Osteocyte (in vitro differentiated cells): ENCODE measurements at regions not wholly inside any gene's neighbourhood (a gene's known extent, or its start where the extent isn't known, plus 50 kb on each side); places are given as distances from the start of the nearest gene placed in this dataset.

Source experiments
- DNase-seq: peaks from one replicate; pipeline ENCODE4 v3.0.0; 2021; ENCODE audit warnings: mixed read lengths; ENCODE audit not compliant: unreplicated experiment; ENCODE audit errors: extremely low spot score
- H3K27ac Mint-ChIP-seq: one replicate; pipeline ENCODE4 v1.8.0; 2021; ENCODE audit warnings: mild to moderate bottlenecking, mixed read lengths; ENCODE audit not compliant: unreplicated experiment
- H3K27me3 Mint-ChIP-seq: one replicate; pipeline ENCODE4 v1.8.0; 2021; ENCODE audit warnings: mixed read lengths; ENCODE audit not compliant: unreplicated experiment
- H3K36me3 Mint-ChIP-seq: one replicate; pipeline ENCODE4 v1.8.0; 2021; ENCODE audit warnings: mixed read lengths; ENCODE audit not compliant: unreplicated experiment
- H3K4me1 Mint-ChIP-seq: one replicate; pipeline ENCODE4 v1.8.0; 2021; ENCODE audit warnings: mixed read lengths; ENCODE audit not compliant: unreplicated experiment
- H3K4me3 Mint-ChIP-seq: one replicate; pipeline ENCODE4 v1.8.0; 2021; ENCODE audit warnings: mild to moderate bottlenecking, moderate library complexity, mixed read lengths; ENCODE audit not compliant: unreplicated experiment
- H3K9me3 Mint-ChIP-seq: one replicate; pipeline ENCODE4 v1.8.0; 2021; ENCODE audit warnings: mixed read lengths; ENCODE audit not compliant: unreplicated experiment
- TF ChIP-seq, protein P1 (sequence below): fragments of 200-600 bp; sonication (generic); IDR thresholded peaks from 2 replicates; pipeline ENCODE4 v1.5.0; 2021; ENCODE audit warnings: antibody characterized with exemption, mild to moderate bottlenecking, moderate library complexity

DNA sequence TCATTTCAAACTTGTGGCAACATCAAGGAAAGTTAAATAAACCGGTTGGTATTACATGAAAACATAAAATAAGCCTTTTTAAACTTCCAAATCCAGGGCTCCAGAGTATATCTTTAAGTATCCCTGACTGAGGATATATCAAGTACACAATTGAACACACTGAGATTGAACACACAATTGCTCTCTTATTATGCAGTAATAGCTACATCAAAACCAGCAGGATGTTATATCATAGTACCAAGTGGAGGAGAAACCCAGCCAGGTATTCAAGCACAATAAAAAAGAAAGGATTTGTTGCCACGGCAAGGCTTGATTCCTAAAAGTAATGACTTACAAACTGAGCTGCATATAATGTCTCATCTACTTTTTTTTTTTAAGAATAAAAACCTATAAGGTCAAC is 605.8 kb downstream of the SPOCK3 start:
- Mint-ChIP-seq H3K4me3 (no peak overlapping the region), H3K9me3 (no peaks in the 10 kb centered on the region)

DNA sequence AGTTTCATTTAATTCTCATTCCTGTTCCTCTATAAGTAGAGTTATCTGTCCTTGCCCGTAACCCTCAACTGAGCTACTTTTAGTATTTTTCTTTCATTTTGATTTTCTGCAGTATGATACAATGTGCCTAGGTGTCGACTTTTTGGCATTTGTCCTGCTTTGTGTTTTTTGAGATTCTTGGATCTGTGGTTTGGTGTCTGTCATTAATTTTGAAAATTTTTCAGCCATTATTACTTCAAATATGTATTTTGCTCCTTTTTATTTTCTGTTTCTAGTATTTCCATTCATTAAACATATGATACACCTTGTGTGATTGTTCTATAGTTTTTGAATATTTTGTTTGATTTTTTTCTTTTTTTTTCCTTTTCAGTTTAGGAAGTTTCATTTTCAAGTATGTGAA is 598.9 kb downstream of the SPOCK3 start:
- TF ChIP-seq, protein P1, sequence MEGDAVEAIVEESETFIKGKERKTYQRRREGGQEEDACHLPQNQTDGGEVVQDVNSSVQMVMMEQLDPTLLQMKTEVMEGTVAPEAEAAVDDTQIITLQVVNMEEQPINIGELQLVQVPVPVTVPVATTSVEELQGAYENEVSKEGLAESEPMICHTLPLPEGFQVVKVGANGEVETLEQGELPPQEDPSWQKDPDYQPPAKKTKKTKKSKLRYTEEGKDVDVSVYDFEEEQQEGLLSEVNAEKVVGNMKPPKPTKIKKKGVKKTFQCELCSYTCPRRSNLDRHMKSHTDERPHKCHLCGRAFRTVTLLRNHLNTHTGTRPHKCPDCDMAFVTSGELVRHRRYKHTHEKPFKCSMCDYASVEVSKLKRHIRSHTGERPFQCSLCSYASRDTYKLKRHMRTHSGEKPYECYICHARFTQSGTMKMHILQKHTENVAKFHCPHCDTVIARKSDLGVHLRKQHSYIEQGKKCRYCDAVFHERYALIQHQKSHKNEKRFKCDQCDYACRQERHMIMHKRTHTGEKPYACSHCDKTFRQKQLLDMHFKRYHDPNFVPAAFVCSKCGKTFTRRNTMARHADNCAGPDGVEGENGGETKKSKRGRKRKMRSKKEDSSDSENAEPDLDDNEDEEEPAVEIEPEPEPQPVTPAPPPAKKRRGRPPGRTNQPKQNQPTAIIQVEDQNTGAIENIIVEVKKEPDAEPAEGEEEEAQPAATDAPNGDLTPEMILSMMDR, result no peak
- Mint-ChIP-seq H3K36me3 (no peaks in the 10 kb centered on the region), H3K4me1 (no peaks in the 10 kb centered on the region), H3K4me3 (no peak overlapping the region), H3K27ac (no peak overlapping the region), H3K9me3 (no peaks in the 10 kb centered on the region), H3K27me3 (no peaks in the 10 kb centered on the region)
- DNase-seq, result no peak

More for the DNA sequence above, 605.8 kb downstream of the SPOCK3 start:
- no peak for DNase-seq
- Mint-ChIP-seq H3K36me3 (no peaks in the 10 kb centered on the region), H3K4me1 (no peaks in the 10 kb centered on the region), H3K27ac (no peak overlapping the region), H3K27me3 (peaks cover 9% of the 10 kb centered on the region)
- TF ChIP-seq, protein P1, result no peak

DNA sequence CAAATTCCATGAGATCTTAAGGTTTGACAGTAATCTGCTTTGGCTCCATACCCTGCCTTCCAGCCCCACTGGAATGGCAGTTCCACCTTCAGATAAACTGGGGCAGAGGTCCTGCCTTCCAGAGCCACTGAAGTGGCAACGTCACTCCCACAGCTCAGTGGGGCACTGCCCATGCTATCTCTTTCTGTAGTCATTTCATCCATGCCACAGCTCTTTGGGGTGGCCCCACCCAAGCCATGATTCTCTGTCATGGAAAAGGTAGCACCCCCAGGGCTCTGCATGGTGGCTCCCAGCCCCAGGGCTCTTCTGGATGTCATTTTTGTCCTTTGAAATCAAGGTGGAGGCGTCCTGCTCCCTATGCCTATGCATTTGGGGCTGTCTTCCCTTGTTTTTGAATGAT is 596.5 kb downstream of the SPOCK3 start:
- Mint-ChIP-seq H3K36me3 (no peaks in the 10 kb centered on the region), H3K27ac (no peak overlapping the region), H3K9me3 (no peaks in the 10 kb centered on the region), H3K27me3 (no peaks in the 10 kb centered on the region), H3K4me1 (no peaks in the 10 kb centered on the region), H3K4me3 (no peak overlapping the region)
- TF ChIP-seq, protein P1, result no peak
- DNase-seq, result no peak

DNA sequence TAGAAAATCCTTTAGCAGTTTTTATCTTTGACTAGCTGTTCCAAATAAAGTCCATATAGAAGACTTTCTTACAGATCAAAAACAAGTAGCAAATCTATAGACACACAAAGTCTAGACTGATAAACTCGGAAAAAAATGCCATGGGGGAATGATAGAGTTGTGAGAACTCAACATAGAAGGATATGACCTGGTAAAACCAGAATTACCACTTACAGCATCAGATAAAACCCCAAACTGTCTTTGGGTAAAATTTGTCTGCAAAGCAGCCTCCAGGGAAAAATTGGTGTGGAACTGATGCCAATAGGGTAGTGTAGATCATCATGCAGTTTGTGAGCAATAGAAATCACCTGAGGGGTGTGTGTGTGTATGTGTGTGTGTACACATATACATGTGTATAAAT is 579.1 kb downstream of the SPOCK3 start:
- TF ChIP-seq, protein P1, result no peak
- no peaks in the 10 kb centered on the region for H3K4me1 Mint-ChIP-seq
- no peak overlapping the region for H3K27ac Mint-ChIP-seq
- H3K4me3 Mint-ChIP-seq, result no peak overlapping the region
- no peaks in the 10 kb centered on the region for H3K36me3 Mint-ChIP-seq
- H3K27me3 Mint-ChIP-seq, result peaks cover 4% of the 10 kb centered on the region
- DNase-seq, result no peak
- no peaks in the 10 kb centered on the region for H3K9me3 Mint-ChIP-seq

DNA sequence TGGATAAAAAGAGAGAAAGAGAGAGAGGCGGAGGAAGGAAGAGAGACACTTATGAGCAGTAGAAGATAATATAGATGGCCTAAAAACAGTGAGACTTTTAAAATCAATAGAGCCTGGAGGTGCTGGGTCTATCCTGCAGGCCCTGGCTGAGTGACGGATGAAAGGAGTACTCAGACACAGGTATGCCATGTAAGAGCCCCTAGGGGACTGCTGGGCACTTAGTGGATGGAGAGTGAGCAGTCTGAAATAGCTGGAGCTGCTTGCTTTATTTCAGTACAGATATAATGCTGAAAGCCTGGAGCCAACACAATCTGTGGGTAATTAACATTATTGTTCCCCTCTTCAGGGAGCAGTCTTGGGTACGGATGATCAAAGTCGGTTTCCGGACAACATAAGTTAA is 578.6 kb downstream of the SPOCK3 start:
- Mint-ChIP-seq H3K9me3 (no peaks in the 10 kb centered on the region), H3K4me1 (no peaks in the 10 kb centered on the region), H3K36me3 (no peaks in the 10 kb centered on the region), H3K27ac (no peak overlapping the region), H3K27me3 (peaks cover 4% of the 10 kb centered on the region), H3K4me3 (no peak overlapping the region)
- TF ChIP-seq, protein P1, result no peak
- no peak for DNase-seq
